ENCODE measurements at regions not wholly inside any gene's neighbourhood (a gene's known extent, or its start where the extent isn't known, plus 50 kb on each side); places are given as distances from the start of the nearest gene placed in this dataset.

DNA sequence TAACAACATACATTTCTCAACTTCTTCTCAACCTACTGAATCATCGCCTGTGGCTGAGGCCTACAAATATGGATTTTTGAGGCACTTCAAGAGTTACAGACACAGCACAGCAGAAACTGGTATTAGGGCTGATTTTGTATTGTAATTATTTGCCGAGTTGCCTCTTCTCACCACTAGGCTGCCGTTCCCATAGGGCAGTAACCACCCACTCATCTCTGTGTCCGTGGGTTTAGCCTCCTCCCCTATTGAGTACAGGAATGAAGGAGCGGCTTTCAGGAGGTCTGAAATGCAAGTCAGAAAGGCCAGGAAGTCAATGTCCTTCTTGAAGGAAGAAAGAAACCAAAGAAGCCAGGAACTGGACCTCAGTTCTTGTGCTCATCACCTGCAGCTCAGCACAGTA is 220.8 kb downstream of the MTHFS start:
- Histone ChIP-seq H3K9me2 (replicated peaks; ENCODE audit: control insufficient read depth, low read length) (no peaks in the 10 kb centered on the region), H4K20me1 (ENCODE audit: control insufficient read depth, insufficient read depth, low read depth, low read length) (no peaks in the 10 kb centered on the region), H3K4me2 (ENCODE audit: low read length) (no peak overlapping the region), H3F3A (ENCODE audit: control insufficient read depth, insufficient read depth) (no peaks in the 10 kb centered on the region), H3K4me1 (ENCODE audit: control insufficient read depth, low read length) (no peaks in the 10 kb centered on the region), H3K36me3 (ENCODE audit: control insufficient read depth, low read length) (no peaks in the 10 kb centered on the region), H3K9me3 (ENCODE audit: control insufficient read depth, insufficient read depth, low read length) (no peaks in the 10 kb centered on the region), H3K27ac (ENCODE audit: low read depth, low read length) (no peak overlapping the region), H3K79me2 (ENCODE audit: control insufficient read depth, low read length) (no peaks in the 10 kb centered on the region), H3K4me3 (ENCODE audit: low read length) (no peak overlapping the region), H3K27me3 (ENCODE audit: control insufficient read depth, low read length) (peaks cover 5% of the 10 kb centered on the region; the same call in 1 of the 2 replicates)
- TF ChIP-seq, protein P1, sequence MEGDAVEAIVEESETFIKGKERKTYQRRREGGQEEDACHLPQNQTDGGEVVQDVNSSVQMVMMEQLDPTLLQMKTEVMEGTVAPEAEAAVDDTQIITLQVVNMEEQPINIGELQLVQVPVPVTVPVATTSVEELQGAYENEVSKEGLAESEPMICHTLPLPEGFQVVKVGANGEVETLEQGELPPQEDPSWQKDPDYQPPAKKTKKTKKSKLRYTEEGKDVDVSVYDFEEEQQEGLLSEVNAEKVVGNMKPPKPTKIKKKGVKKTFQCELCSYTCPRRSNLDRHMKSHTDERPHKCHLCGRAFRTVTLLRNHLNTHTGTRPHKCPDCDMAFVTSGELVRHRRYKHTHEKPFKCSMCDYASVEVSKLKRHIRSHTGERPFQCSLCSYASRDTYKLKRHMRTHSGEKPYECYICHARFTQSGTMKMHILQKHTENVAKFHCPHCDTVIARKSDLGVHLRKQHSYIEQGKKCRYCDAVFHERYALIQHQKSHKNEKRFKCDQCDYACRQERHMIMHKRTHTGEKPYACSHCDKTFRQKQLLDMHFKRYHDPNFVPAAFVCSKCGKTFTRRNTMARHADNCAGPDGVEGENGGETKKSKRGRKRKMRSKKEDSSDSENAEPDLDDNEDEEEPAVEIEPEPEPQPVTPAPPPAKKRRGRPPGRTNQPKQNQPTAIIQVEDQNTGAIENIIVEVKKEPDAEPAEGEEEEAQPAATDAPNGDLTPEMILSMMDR (IDR thresholded peaks at IDR 0.05; ENCODE audit: low read depth, low read length, poor library complexity, severe bottlenecking), result no peak
- TF ChIP-seq EZH2phosphoT487 (IDR thresholded peaks at IDR 0.05; ENCODE audit: borderline replicate concordance, low read length), result no peak

DNA sequence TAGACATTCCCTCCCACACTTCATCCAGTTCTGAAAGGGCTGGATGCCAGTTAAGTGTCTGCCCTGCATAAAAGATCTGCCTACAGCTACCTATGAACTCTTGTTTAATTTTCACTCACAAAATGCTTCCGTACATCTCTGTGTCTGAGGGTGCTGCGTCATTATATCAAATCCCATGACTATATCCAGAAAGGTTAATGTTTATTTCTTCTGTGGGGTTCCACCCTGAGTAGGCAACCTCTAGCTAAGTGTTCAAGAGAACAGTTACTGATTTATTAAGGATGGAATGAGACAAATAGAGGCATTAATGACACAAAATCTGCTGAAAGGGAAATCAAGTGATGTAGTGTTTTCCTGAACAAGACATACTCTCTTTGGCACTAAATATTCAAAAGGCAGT is 220.2 kb downstream of the MTHFS start:
- H3K27me3 ChIP-seq (ENCODE audit: control insufficient read depth, low read length), result peaks cover 5% of the 10 kb centered on the region; the same call in 1 of the 2 replicates
- no peaks in the 10 kb centered on the region for H3K36me3 ChIP-seq (ENCODE audit: control insufficient read depth, low read length)
- H3K79me2 ChIP-seq (ENCODE audit: control insufficient read depth, low read length), result no peaks in the 10 kb centered on the region
- TF ChIP-seq EZH2phosphoT487 (IDR thresholded peaks at IDR 0.05; ENCODE audit: borderline replicate concordance, low read length), result no peak
- TF ChIP-seq, protein P1 (IDR thresholded peaks at IDR 0.05; ENCODE audit: low read depth, low read length, poor library complexity, severe bottlenecking), result no peak
- no peaks in the 10 kb centered on the region for H4K20me1 ChIP-seq (ENCODE audit: control insufficient read depth, insufficient read depth, low read depth, low read length)
- no peak overlapping the region for H3K27ac ChIP-seq (ENCODE audit: low read depth, low read length)
- H3K9me2 ChIP-seq (replicated peaks; ENCODE audit: control insufficient read depth, low read length), result no peaks in the 10 kb centered on the region
- H3K9me3 ChIP-seq (ENCODE audit: control insufficient read depth, insufficient read depth, low read length), result no peaks in the 10 kb centered on the region
- H3K4me3 ChIP-seq (ENCODE audit: low read length), result no peak overlapping the region
- H3K4me1 ChIP-seq (ENCODE audit: control insufficient read depth, low read length), result no peaks in the 10 kb centered on the region
- H3F3A ChIP-seq (ENCODE audit: control insufficient read depth, insufficient read depth), result no peaks in the 10 kb centered on the region
- H3K4me2 ChIP-seq (ENCODE audit: low read length), result no peak overlapping the region

DNA sequence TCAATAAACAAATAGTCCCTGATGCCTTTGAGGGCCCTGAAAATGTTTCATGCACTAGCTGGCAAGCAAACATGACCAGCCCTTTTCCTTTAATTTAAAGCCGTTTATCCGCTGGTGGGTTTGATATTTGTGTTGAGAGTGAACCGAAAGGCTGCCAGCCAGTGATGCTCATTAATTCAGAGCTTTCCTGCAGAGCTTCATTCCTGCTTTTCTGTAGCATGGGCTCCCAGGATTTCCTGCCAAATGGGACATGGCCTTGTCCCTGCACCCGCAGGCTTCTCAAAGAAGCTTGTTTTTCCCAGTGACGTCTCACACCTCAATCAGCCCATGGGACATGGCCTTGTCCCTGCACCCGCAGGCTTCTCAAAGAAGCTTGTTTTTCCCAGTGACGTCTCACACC is 219.6 kb downstream of the MTHFS start:
- H3K27me3 ChIP-seq (ENCODE audit: control insufficient read depth, low read length), result peaks cover 5% of the 10 kb centered on the region; the same call in 1 of the 2 replicates
- H3K4me2 ChIP-seq (ENCODE audit: low read length), result no peak overlapping the region
- no peak overlapping the region for H3K4me3 ChIP-seq (ENCODE audit: low read length)
- no peak for TF ChIP-seq EZH2phosphoT487 (IDR thresholded peaks at IDR 0.05; ENCODE audit: borderline replicate concordance, low read length)
- TF ChIP-seq, protein P1 (IDR thresholded peaks at IDR 0.05; ENCODE audit: low read depth, low read length, poor library complexity, severe bottlenecking), result no peak
- H3K9me3 ChIP-seq (ENCODE audit: control insufficient read depth, insufficient read depth, low read length), result no peaks in the 10 kb centered on the region
- H3K9me2 ChIP-seq (replicated peaks; ENCODE audit: control insufficient read depth, low read length), result no peaks in the 10 kb centered on the region
- no peaks in the 10 kb centered on the region for H3F3A ChIP-seq (ENCODE audit: control insufficient read depth, insufficient read depth)
- H3K36me3 ChIP-seq (ENCODE audit: control insufficient read depth, low read length), result no peaks in the 10 kb centered on the region
- no peaks in the 10 kb centered on the region for H4K20me1 ChIP-seq (ENCODE audit: control insufficient read depth, insufficient read depth, low read depth, low read length)
- H3K79me2 ChIP-seq (ENCODE audit: control insufficient read depth, low read length), result no peaks in the 10 kb centered on the region
- H3K4me1 ChIP-seq (ENCODE audit: control insufficient read depth, low read length), result no peaks in the 10 kb centered on the region
- no peak overlapping the region for H3K27ac ChIP-seq (ENCODE audit: low read depth, low read length)
